SK-N-SH (cell line): ENCODE measurements at regions not wholly inside any gene's neighbourhood (a gene's known extent, or its start where the extent isn't known, plus 50 kb on each side); places are given as distances from the start of the nearest gene placed in this dataset.
A peak's percentile ranks its signal among the peaks of the same experiment; 100 is the strongest.

Source experiments
- CTCF ChIA-PET: fragments of 300-600, 350-600 bp; formaldehyde crosslinking; extraction: SDS; loops from one replicate; lab custom pipeline; 2021; lab: Yijun Ruan, JAX
- POLR2A ChIA-PET: fragments of 350-600 bp; sonication (Branson Sonifier 250); formaldehyde crosslinking; extraction: SDS; loops from one replicate; lab custom pipeline; 2020; ENCODE audit warnings: antibody characterized with exemption, inconsistent platforms; lab: Yijun Ruan, JAX
- DNase-seq: peaks from one replicate; pipeline ENCODE4 v3.0.0; 2012
- H2AFZ ChIP-seq: fragments of 200-600 bp; sonication (generic); 2 replicates; pipeline ENCODE4 v1.8.1; 2016; ENCODE audit warnings: antibody characterized with exemption, mild to moderate bottlenecking, low read depth
- H3F3A ChIP-seq: fragments of 200-600 bp; sonication (generic); replicated peaks from 2 replicates; pipeline ENCODE3; 2016; ENCODE audit warnings: antibody characterized with exemption, mild to moderate bottlenecking; ENCODE audit not compliant: insufficient read depth
- H3K27ac ChIP-seq, 2 experiments: fragments of 200-500 bp in 1 of 2; fragments of 200-600 bp in 1 of 2; sonication (Bioruptor generic) in 1 of 2; sonication (generic), shearing (Covaris generic) in 1 of 2; 2 replicates each; pipeline versions ENCODE4 v1.5.1 to v1.6.1; 2014 to 2016; ENCODE audit warnings: low read depth in 2 of 2, inconsistent platforms in 1 of 2, low read length in 1 of 2, mild to moderate bottlenecking in 1 of 2, mixed read lengths in 1 of 2
- H3K27me3 ChIP-seq: fragments of 200-600 bp; sonication (generic), shearing (Covaris generic); 2 replicates; pipeline ENCODE4 v1.6.1; 2016; ENCODE audit warnings: mixed run types; ENCODE audit not compliant: insufficient read depth
- H3K36me3 ChIP-seq, 2 experiments: fragments of 200-500 bp in 1 of 2; fragments of 200-600 bp in 1 of 2; sonication (Bioruptor generic) in 1 of 2; sonication (generic) in 1 of 2; replicated peaks in 1 of 2; 2 replicates each; pipeline versions ENCODE3 to v1.5.1; 2014 to 2016; ENCODE audit warnings: low read length in 1 of 2, mild to moderate bottlenecking in 1 of 2; ENCODE audit not compliant: insufficient read depth in 2 of 2, control insufficient read depth in 1 of 2
- H3K4me1 ChIP-seq, 2 experiments: fragments of 200-500 bp in 1 of 2; fragments of 200-600 bp in 1 of 2; sonication (Bioruptor generic) in 1 of 2; sonication (generic), shearing (Covaris generic) in 1 of 2; 2 replicates each; pipeline versions ENCODE4 v1.5.1 to v1.6.1; 2014 to 2016; ENCODE audit warnings: low read depth in 1 of 2, low read length in 1 of 2, mixed run types in 1 of 2; ENCODE audit not compliant: insufficient read depth in 2 of 2, control insufficient read depth in 1 of 2
- H3K4me2 ChIP-seq: fragments of 200-600 bp; sonication (generic), shearing (Covaris generic); 2 replicates; pipeline ENCODE4 v1.6.1; 2017; ENCODE audit warnings: mixed run types
- H3K4me3 ChIP-seq, 2 experiments: fragments of 200-500 bp in 1 of 2; fragments of 200-600 bp in 1 of 2; sonication (Bioruptor generic) in 1 of 2; sonication (generic), shearing (Covaris generic) in 1 of 2; 2 replicates each; pipeline versions ENCODE4 v1.5.1 to v1.8.1; 2014 to 2016; ENCODE audit warnings: low read depth in 2 of 2, inconsistent platforms in 1 of 2, low read length in 1 of 2, mild to moderate bottlenecking in 1 of 2, mixed read lengths in 1 of 2, moderate library complexity in 1 of 2
- H3K79me2 ChIP-seq: fragments of 200-600 bp; sonication (generic); 2 replicates; pipeline ENCODE4 v1.8.1; 2017; ENCODE audit warnings: mild to moderate bottlenecking; ENCODE audit not compliant: insufficient read depth
- H3K9ac ChIP-seq: fragments of 200-600 bp; sonication (generic); 2 replicates; pipeline ENCODE4 v1.6.1; 2017; ENCODE audit warnings: mixed run types
- H3K9me2 ChIP-seq: fragments of 200-600 bp; sonication (generic); 2 replicates; pipeline ENCODE4 v1.6.1; 2017; ENCODE audit warnings: mixed run types
- H3K9me3 ChIP-seq: fragments of 200-600 bp; sonication (generic); 2 replicates; pipeline ENCODE4 v1.6.1; 2017; ENCODE audit warnings: mixed run types, mild to moderate bottlenecking, moderate library complexity
- H4K20me1 ChIP-seq: fragments of 200-600 bp; sonication (generic); 2 replicates; pipeline ENCODE4 v1.6.1; 2017; ENCODE audit warnings: mild to moderate bottlenecking, mixed run types; ENCODE audit not compliant: insufficient read depth
- CHD2 ChIP-seq: fragments of 150-350 bp; IDR thresholded peaks from 2 replicates; pipeline ENCODE4 v1.6.1; 2018; ENCODE audit warnings: low read length; ENCODE audit not compliant: partially characterized antibody
- FOXM1 ChIP-seq: IDR thresholded peaks from 2 replicates; pipeline ENCODE4 v1.4.0; 2012; ENCODE audit warnings: low read depth, mild to moderate bottlenecking
- GABPA ChIP-seq: IDR thresholded peaks from 2 replicates; pipeline ENCODE4 v1.4.0; 2012; ENCODE audit warnings: low read depth, mild to moderate bottlenecking
- MAX ChIP-seq: IDR thresholded peaks from 2 replicates; pipeline ENCODE4 v1.4.0; 2012; ENCODE audit warnings: low read depth
- MEF2A ChIP-seq: IDR thresholded peaks from 2 replicates; pipeline ENCODE4 v1.4.0; 2012; ENCODE audit warnings: low read depth, borderline replicate concordance
- NFIC ChIP-seq: IDR thresholded peaks from 2 replicates; pipeline ENCODE4 v1.4.0; 2012; ENCODE audit warnings: borderline replicate concordance
- RAD21 ChIP-seq: IDR thresholded peaks from 2 replicates; pipeline ENCODE4 v1.6.1; 2012; ENCODE audit warnings: mild to moderate bottlenecking, low read length
- REST ChIP-seq: IDR thresholded peaks from 2 replicates; pipeline ENCODE4 v1.6.1; 2012; ENCODE audit warnings: mild to moderate bottlenecking, low read depth, low read length, moderate library complexity
- SMC3 ChIP-seq: IDR thresholded peaks from 2 replicates; pipeline ENCODE4 v1.6.1; 2012; ENCODE audit warnings: low read depth, low read length, improper control_type of control experiment
- TEAD4 ChIP-seq: IDR thresholded peaks from 2 replicates; pipeline ENCODE4 v1.4.0; 2012; ENCODE audit warnings: mild to moderate bottlenecking, borderline replicate concordance; ENCODE audit not compliant: insufficient read depth
- USF1 ChIP-seq: IDR thresholded peaks from 2 replicates; pipeline ENCODE4 v1.4.0; 2012; ENCODE audit warnings: low read depth, borderline replicate concordance
- YY1 ChIP-seq: IDR thresholded peaks from 2 replicates; pipeline ENCODE4 v1.4.0; 2012; ENCODE audit warnings: low read depth, mild to moderate bottlenecking
- ZBTB33 ChIP-seq: IDR thresholded peaks from 2 replicates; pipeline ENCODE4 v1.4.0; 2012; ENCODE audit warnings: low read depth, borderline replicate concordance
- WGBS: methylation state at CpG from one replicate; pipeline ENCODE4 v1.1.6; 2017; ENCODE audit warnings: low lambda C conversion rate; 5-methylcytosine and 5-hydroxymethylcytosine counted together

GRCh38 chr22:27327981-27328721 is 473.4 kb downstream of the MN1 start:
- Histone ChIP-seq H3K36me3 (no peaks in the 10 kb centered on the region), H3F3A (no peaks in the 10 kb centered on the region), H3K4me2 (no peak overlapping the region), H3K4me1 (peaks cover 0 to 6% of the 10 kb centered on the region in 2 experiments; a peak in 1 of 4 replicates), H3K27ac (no peak overlapping the region)
- DNase-seq: no peak
- WGBS: 47% methylated on average over 5 of the region's 5 CpGs
- POLR2A ChIA-PET: interaction anchor here (0.6 kb wide), 1 partner anchor 68 kb away, joined by 3 read pairs; no protein-coding TSS in a partner anchor
- TF ChIP-seq GABPA (no peak), SMC3 (0 out of 2 replicates have a peak, but pooled peaks have one; percentile 9), CHD2 (no peak), RAD21 (peak; percentile 37)
- TF ChIP-seq, all 33 proteins: peak for 2
- Histone ChIP-seq H3K4me3 (no peak overlapping the region), H3K9me2 (no peaks in the 10 kb centered on the region), H4K20me1 (no peaks in the 10 kb centered on the region), H2AFZ (no peak overlapping the region), H3K79me2 (no peaks in the 10 kb centered on the region), H3K9ac (no peak overlapping the region), H3K27me3 (no peaks in the 10 kb centered on the region), H3K9me3 (no peaks in the 10 kb centered on the region)
- CTCF ChIA-PET: interaction anchor here (1.4 kb wide), 1 partner anchor 22 kb away, joined by 4 read pairs; no protein-coding TSS in a partner anchor

GRCh38 chr22:27329131-27329850 is 472.3 kb downstream of the MN1 start:
- ChIA-PET CTCF (interaction anchor here (1.0 to 1.4 kb wide), 3 partner anchors 23 to 573 kb away, joined by 4 to 5 read pairs (median 4); no protein-coding TSS in a partner anchor), POLR2A (no interaction called here)
- H3K27me3 ChIP-seq: no peaks in the 10 kb centered on the region
- H3K4me1 ChIP-seq: peaks cover 0 to 6% of the 10 kb centered on the region in 2 experiments; a peak in 1 of 4 replicates
- no peaks in the 10 kb centered on the region for H4K20me1 ChIP-seq
- no peaks in the 10 kb centered on the region for H3K79me2 ChIP-seq
- no peaks in the 10 kb centered on the region for H3K9me3 ChIP-seq
- no peak overlapping the region for H3K9ac ChIP-seq
- H3K4me2 ChIP-seq: no peak overlapping the region
- no peak overlapping the region for H3K27ac ChIP-seq
- WGBS: 54% methylated on average over 13 of the region's 13 CpGs
- no peaks in the 10 kb centered on the region for H3F3A ChIP-seq
- no peaks in the 10 kb centered on the region for H3K36me3 ChIP-seq
- H3K4me3 ChIP-seq: no peak overlapping the region
- DNase-seq: no peak
- no peak overlapping the region for H2AFZ ChIP-seq
- H3K9me2 ChIP-seq: no peaks in the 10 kb centered on the region
- TF ChIP-seq MAX (no peak), TEAD4 (no peak), USF1 (no peak), ZBTB33 (no peak), NFIC (no peak), FOXM1 (no peak), MEF2A (no peak), REST (no peak), SMC3 (no peak), YY1 (no peak)
